HG03558 (cell line): ENCODE measurements at regions not wholly inside any gene's neighbourhood (a gene's known extent, or its start where the extent isn't known, plus 50 kb on each side); places are given as distances from the start of the nearest gene placed in this dataset.

Experiments used
- ATAC-seq: cut with Tn5 transposase; IDR thresholded peaks from one replicate; pipeline ENCODE4 v1.9.1; 2021; ENCODE audit warnings: moderate number of reproducible peaks; ENCODE audit not compliant: unreplicated experiment; ENCODE audit errors: extremely low read depth

- peak; percentile 87 for ATAC-seq
Measured at GRCh38 chr3:18295171-18295920, 129.8 kb downstream of the SATB1 start.

- no peak for ATAC-seq
Measured at GRCh38 chr3:18290157-18290556, 135.0 kb downstream of the SATB1 start.

- no peak for ATAC-seq
Measured at GRCh38 chr3:18288243-18288642, 136.9 kb downstream of the SATB1 start.

GRCh38 chr3:18284716-18285115, 140.4 kb downstream of the SATB1 start:
- ATAC-seq = no peak

GRCh38 chr3:18283680-18284079, 141.5 kb downstream of the SATB1 start:
- ATAC-seq = no peak

GRCh38 chr3:18282507-18282906, 142.6 kb downstream of the SATB1 start:
- no peak for ATAC-seq

- ATAC-seq = no peak
Measured at GRCh38 chr3:18279226-18279737, 145.9 kb downstream of the SATB1 start.

- no peak for ATAC-seq
Measured at GRCh38 chr3:18264853-18265252, 160.3 kb downstream of the SATB1 start.

- no peak for ATAC-seq
Measured at GRCh38 chr3:18264361-18264760, 160.8 kb downstream of the SATB1 start.

GRCh38 chr3:18258492-18258891, 166.6 kb downstream of the SATB1 start:
- ATAC-seq = peak; percentile 70

- ATAC-seq = no peak
Measured at GRCh38 chr3:18252578-18252977, 172.6 kb downstream of the SATB1 start.

- ATAC-seq = no peak
Measured at GRCh38 chr3:18250991-18251390, 174.1 kb downstream of the SATB1 start.

GRCh38 chr3:18249126-18249525, 176.0 kb downstream of the SATB1 start:
- no peak for ATAC-seq

- ATAC-seq = no peak
Measured at GRCh38 chr3:18247776-18248310, 177.3 kb downstream of the SATB1 start.

- no peak for ATAC-seq
Measured at GRCh38 chr3:18247139-18247695, 177.9 kb downstream of the SATB1 start.

GRCh38 chr3:18246336-18247060, 178.6 kb downstream of the SATB1 start:
- ATAC-seq = no peak

GRCh38 chr3:18245721-18246120, 179.4 kb downstream of the SATB1 start:
- ATAC-seq = no peak

- ATAC-seq = no peak
Measured at GRCh38 chr3:18241837-18242236, 183.3 kb downstream of the SATB1 start.

GRCh38 chr3:18239674-18240073, 185.5 kb downstream of the SATB1 start:
- ATAC-seq = no peak

- ATAC-seq = no peak
Measured at GRCh38 chr3:18238746-18239331, 186.3 kb downstream of the SATB1 start.

GRCh38 chr3:18238332-18238731, 186.8 kb downstream of the SATB1 start:
- no peak for ATAC-seq
